Caco-2 (cell line): ENCODE measurements at regions not wholly inside any gene's neighbourhood (a gene's known extent, or its start where the extent isn't known, plus 50 kb on each side); places are given as distances from the start of the nearest gene placed in this dataset.
"Not testable (repeated sequence)": the region's sequence is repeated elsewhere in the genome, so short reads cannot be mapped to it uniquely, and the experiment has no call there.

Experiments used
- BruUV-seq: library from RNA; stranded (reverse); fragments of 400-500 nt; replicated peaks from 2 replicates; lab custom pipeline; 2021; lab: Mats Ljungman, UMichigan
- CTCF ChIA-PET: fragments of 300-600 bp; sonication (Branson Sonifier 250); formaldehyde crosslinking; loops from one replicate; lab custom pipeline; 2022; ENCODE audit warnings: antibody characterized with exemption; lab: Charles Lee
- POLR2A ChIA-PET: fragments of 300-600 bp; sonication (Branson Sonifier 250); formaldehyde crosslinking; loops from one replicate; lab custom pipeline; 2022; ENCODE audit warnings: antibody characterized with exemption; lab: Charles Lee
- DNase-seq, 2 experiments: peaks; one replicate each; pipeline versions ENCODE4 v3.0.0 to v3.0.0-alpha.2; 2020 to 2022
- H3K27me3 ChIP-seq: replicated peaks from 2 replicates; pipeline ENCODE4 v1.6.0; 2011; ENCODE audit warnings: low read length; ENCODE audit not compliant: control insufficient read depth, insufficient read depth
- H3K36me3 ChIP-seq: 2 replicates; pipeline ENCODE4 v1.5.1; 2011; ENCODE audit warnings: low read length; ENCODE audit not compliant: control insufficient read depth, insufficient read depth
- H3K4me1 ChIP-seq: fragments of 250-450 bp; sonication (Bioruptor Pico); 2 replicates; pipeline ENCODE4 v1.5.1; 2020; ENCODE audit warnings: mild to moderate bottlenecking
- H3K4me3 ChIP-seq: 2 replicates; pipeline ENCODE4 v1.5.1; 2011; ENCODE audit warnings: low read depth, mild to moderate bottlenecking, control low read depth, low read length
- H3K9me3 ChIP-seq: fragments of 250-450 bp; sonication (Bioruptor Pico); 2 replicates; pipeline ENCODE4 v1.5.1; 2020; ENCODE audit warnings: mild to moderate bottlenecking, moderate library complexity
- H3K27ac Mint-ChIP-seq: one replicate; pipeline ENCODE4 v1.8.0; 2022; ENCODE audit warnings: mixed read lengths; ENCODE audit not compliant: unreplicated experiment
- H3K27me3 Mint-ChIP-seq: one replicate; pipeline ENCODE4 v1.8.0; 2022; ENCODE audit warnings: mixed read lengths; ENCODE audit not compliant: insufficient read depth, unreplicated experiment
- H3K36me3 Mint-ChIP-seq: one replicate; pipeline ENCODE4 v1.8.0; 2022; ENCODE audit warnings: mild to moderate bottlenecking, mixed read lengths; ENCODE audit not compliant: insufficient read depth, unreplicated experiment
- H3K4me1 Mint-ChIP-seq: one replicate; pipeline ENCODE4 v1.8.0; 2022; ENCODE audit warnings: low read depth, mixed read lengths; ENCODE audit not compliant: unreplicated experiment
- H3K4me3 Mint-ChIP-seq: one replicate; pipeline ENCODE4 v1.8.0; 2022; ENCODE audit warnings: mild to moderate bottlenecking, moderate library complexity, mixed read lengths; ENCODE audit not compliant: unreplicated experiment
- H3K9me3 Mint-ChIP-seq: one replicate; pipeline ENCODE4 v1.8.0; 2022; ENCODE audit warnings: mixed read lengths; ENCODE audit not compliant: unreplicated experiment
- intact Hi-C: fragments of 100-400 bp; cut with micrococcal nuclease; formaldehyde crosslinking; loops from one replicate; pipeline ENCODE4 v1.10.0; 2022; ENCODE audit not compliant: unreplicated experiment
- TF ChIP-seq, protein P1 (sequence below), 2 experiments: fragments of 200-600 bp in 1 of 2; IDR thresholded peaks; 1 replicate in 1 of 2; 2 replicates in 1 of 2; pipeline versions ENCODE4 v1.5.1 to v1.8.0; 2011 to 2022; ENCODE audit warnings: antibody characterized with exemption in 1 of 2, control low read depth in 1 of 2, inconsistent platforms in 1 of 2, low read depth in 1 of 2, low read length in 1 of 2, mild to moderate bottlenecking in 1 of 2, moderate library complexity in 1 of 2; ENCODE audit not compliant: insufficient read depth in 1 of 2, severe bottlenecking in 1 of 2, unreplicated experiment in 1 of 2

GRCh38 chr16:13845232-13845631, 74.7 kb upstream of the ERCC4 start:
- intact Hi-C loops = no loop called here
- H3K27me3 ChIP-seq = no peaks in the 10 kb centered on the region; the same call in 1 of the 2 replicates
- DNase-seq = no peak
- no peaks in the 10 kb centered on the region for H3K36me3 ChIP-seq
- Mint-ChIP-seq H3K4me3 (no peak overlapping the region), H3K9me3 (no peaks in the 10 kb centered on the region), H3K27ac (no peak overlapping the region), H3K4me1 (no peaks in the 10 kb centered on the region), H3K27me3 (peaks cover 26% of the 10 kb centered on the region), H3K36me3 (no peaks in the 10 kb centered on the region)
- no peaks in the 10 kb centered on the region for H3K4me1 ChIP-seq
- ChIA-PET CTCF (no interaction called here), POLR2A (no interaction called here)
- H3K9me3 ChIP-seq = no peaks in the 10 kb centered on the region
- TF ChIP-seq, protein P1, sequence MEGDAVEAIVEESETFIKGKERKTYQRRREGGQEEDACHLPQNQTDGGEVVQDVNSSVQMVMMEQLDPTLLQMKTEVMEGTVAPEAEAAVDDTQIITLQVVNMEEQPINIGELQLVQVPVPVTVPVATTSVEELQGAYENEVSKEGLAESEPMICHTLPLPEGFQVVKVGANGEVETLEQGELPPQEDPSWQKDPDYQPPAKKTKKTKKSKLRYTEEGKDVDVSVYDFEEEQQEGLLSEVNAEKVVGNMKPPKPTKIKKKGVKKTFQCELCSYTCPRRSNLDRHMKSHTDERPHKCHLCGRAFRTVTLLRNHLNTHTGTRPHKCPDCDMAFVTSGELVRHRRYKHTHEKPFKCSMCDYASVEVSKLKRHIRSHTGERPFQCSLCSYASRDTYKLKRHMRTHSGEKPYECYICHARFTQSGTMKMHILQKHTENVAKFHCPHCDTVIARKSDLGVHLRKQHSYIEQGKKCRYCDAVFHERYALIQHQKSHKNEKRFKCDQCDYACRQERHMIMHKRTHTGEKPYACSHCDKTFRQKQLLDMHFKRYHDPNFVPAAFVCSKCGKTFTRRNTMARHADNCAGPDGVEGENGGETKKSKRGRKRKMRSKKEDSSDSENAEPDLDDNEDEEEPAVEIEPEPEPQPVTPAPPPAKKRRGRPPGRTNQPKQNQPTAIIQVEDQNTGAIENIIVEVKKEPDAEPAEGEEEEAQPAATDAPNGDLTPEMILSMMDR (IDR thresholded peaks at IDR 0.05; ENCODE audit: insufficient read depth in 1 of 2, low read depth in 1 of 2, low read length in 1 of 2, severe bottlenecking in 1 of 2, unreplicated experiment in 1 of 2) = no peak
- H3K4me3 ChIP-seq = no peak overlapping the region
- BruUV-seq = no TSS peak

DNA sequence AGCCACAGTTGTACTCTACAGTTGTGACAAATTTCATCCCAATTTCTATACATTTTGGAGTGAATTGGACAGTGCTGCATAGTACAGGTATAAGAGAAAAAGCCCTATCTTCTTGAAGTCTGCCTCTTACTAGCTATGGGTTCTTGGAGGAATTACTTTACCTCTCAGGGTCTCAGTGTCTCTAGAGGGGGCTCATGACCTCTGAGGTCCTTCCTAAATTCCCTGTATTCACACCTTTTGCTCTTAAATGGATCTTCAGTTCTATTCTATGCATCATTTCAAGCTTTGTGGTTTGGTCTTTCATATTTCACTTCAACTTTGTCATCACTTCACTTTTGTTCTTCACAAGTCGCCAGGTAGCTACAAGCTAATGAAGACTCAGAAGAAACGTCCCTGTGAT, 71.2 kb upstream of the ERCC4 start:
- no peaks in the 10 kb centered on the region for H3K9me3 ChIP-seq
- H3K36me3 Mint-ChIP-seq = no peaks in the 10 kb centered on the region
- ChIA-PET CTCF (interaction anchor here (0.6 kb wide), 1 partner anchor 355 kb away, joined by 4 read pairs; no protein-coding TSS in a partner anchor), POLR2A (no interaction called here)
- no peak overlapping the region for H3K4me3 ChIP-seq
- H3K27me3 Mint-ChIP-seq = peaks cover 15% of the 10 kb centered on the region
- H3K4me1 ChIP-seq = no peaks in the 10 kb centered on the region
- no peak overlapping the region for H3K4me3 Mint-ChIP-seq
- H3K9me3 Mint-ChIP-seq = no peaks in the 10 kb centered on the region
- no peaks in the 10 kb centered on the region for H3K4me1 Mint-ChIP-seq
- no peaks in the 10 kb centered on the region for H3K36me3 ChIP-seq
- BruUV-seq = no TSS peak
- no peaks in the 10 kb centered on the region for H3K27me3 ChIP-seq
- H3K27ac Mint-ChIP-seq = no peak overlapping the region
- TF ChIP-seq, protein P1 (IDR thresholded peaks at IDR 0.05; ENCODE audit: insufficient read depth in 1 of 2, low read depth in 1 of 2, low read length in 1 of 2, severe bottlenecking in 1 of 2, unreplicated experiment in 1 of 2) = no peak
- no peak for DNase-seq
- intact Hi-C loops = no loop called here

DNA sequence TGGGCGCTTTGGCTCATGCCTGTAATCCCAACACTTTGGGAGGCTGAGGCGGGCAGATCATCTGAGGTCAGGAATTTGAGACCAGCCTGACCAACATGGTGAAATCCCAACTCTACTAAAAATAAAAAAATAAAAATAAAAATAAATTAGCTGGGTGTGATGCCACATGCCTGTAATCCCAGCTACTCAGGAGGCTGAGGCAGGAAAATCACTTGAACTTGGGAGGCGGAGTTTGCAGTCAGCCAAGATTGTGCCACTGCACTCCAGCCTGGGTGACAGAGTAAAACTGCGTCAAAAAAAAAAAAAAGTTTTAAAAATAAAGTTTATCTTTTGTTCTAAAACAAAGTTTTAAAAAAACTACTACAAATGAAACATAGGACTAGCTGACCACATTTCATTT, 69.8 kb upstream of the ERCC4 start:
- peaks cover 16% of the 10 kb centered on the region for H3K27me3 Mint-ChIP-seq
- H3K36me3 ChIP-seq, H3K9me3 ChIP-seq, intact Hi-C loops, DNase-seq, H3K9me3 Mint-ChIP-seq, H3K27ac Mint-ChIP-seq, H3K4me1 ChIP-seq, H3K4me1 Mint-ChIP-seq, POLR2A ChIA-PET, BruUV-seq, H3K4me3 ChIP-seq, CTCF ChIA-PET, H3K27me3 ChIP-seq, H3K4me3 Mint-ChIP-seq, H3K36me3 Mint-ChIP-seq: not testable (repeated sequence)

GRCh38 chr16:13852827-13853226, 67.1 kb upstream of the ERCC4 start:
- no peaks in the 10 kb centered on the region for H3K36me3 Mint-ChIP-seq
- no peak overlapping the region for H3K4me3 ChIP-seq
- no peak overlapping the region for H3K27ac Mint-ChIP-seq
- no TSS peak for BruUV-seq
- TF ChIP-seq, protein P1 (IDR thresholded peaks at IDR 0.05; ENCODE audit: insufficient read depth in 1 of 2, low read depth in 1 of 2, low read length in 1 of 2, severe bottlenecking in 1 of 2, unreplicated experiment in 1 of 2) = no peak
- H3K27me3 ChIP-seq = no peaks in the 10 kb centered on the region
- no peaks in the 10 kb centered on the region for H3K4me1 ChIP-seq
- no peak for DNase-seq
- H3K9me3 ChIP-seq = no peaks in the 10 kb centered on the region
- no peaks in the 10 kb centered on the region for H3K9me3 Mint-ChIP-seq
- intact Hi-C loops = no loop called here
- H3K4me1 Mint-ChIP-seq = no peaks in the 10 kb centered on the region
- H3K27me3 Mint-ChIP-seq = peaks cover 8% of the 10 kb centered on the region
- POLR2A ChIA-PET = no interaction called here
- no peaks in the 10 kb centered on the region for H3K36me3 ChIP-seq
- CTCF ChIA-PET = no interaction called here
- no peak overlapping the region for H3K4me3 Mint-ChIP-seq
